ENCODE measurements at regions not wholly inside any gene's neighbourhood (a gene's known extent, or its start where the extent isn't known, plus 50 kb on each side); places are given as distances from the start of the nearest gene placed in this dataset.

DNA sequence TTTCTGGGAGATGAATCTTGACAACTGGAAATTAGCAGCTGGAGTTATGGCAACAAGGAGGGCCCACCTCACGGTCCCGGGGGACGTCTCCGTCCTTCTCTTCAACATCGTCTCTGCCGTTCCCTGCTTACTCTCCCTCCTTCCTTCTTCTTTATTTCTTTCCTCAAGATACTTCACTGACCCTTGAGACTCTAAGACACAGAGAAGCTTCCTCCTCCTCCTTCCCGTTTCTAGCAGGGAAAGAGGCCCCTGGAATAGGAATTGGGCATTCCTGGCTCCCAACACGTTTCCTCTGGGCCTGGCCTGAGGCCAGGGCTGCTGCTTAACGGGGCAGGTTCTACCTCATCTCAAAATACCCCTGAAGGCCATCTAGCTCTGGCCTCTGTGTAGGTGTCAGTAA, 189.9 kb upstream of the GMDS start:
- no peak overlapping the region for H3K4me3 ChIP-seq (ENCODE audit: low read depth, low read length)
- no peak for DNase-seq (ENCODE audit: low read depth, low spot score)
- in situ Hi-C loops (cut with HindIII; ENCODE audit: low sequenced_read_pairs), result no loop called here
- TF ChIP-seq CTCF (IDR thresholded peaks at IDR 0.05; ENCODE audit: low read depth, low read length), result no peak

DNA sequence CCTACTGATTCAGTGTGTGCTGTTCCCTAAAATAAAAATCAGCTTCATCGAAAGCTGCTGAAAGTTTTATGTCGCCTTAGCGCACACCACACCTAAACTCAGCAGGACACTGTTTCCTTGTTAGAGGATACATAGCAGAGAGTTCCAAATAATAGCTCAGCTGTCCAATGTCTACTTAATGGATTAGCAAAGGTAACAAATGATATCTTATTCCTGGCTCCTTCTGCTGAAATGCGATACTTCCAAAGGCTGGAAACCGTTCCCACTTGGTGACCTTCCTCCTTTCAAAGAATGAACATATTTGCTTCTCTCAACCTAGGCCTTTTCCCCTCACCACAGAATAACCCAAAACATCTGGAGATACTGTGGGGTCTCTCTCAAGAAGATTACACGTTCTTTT, 189.5 kb upstream of the GMDS start:
- in situ Hi-C loops (cut with HindIII; ENCODE audit: low sequenced_read_pairs), result no loop called here
- H3K4me3 ChIP-seq (ENCODE audit: low read depth, low read length), result no peak overlapping the region
- TF ChIP-seq CTCF (IDR thresholded peaks at IDR 0.05; ENCODE audit: low read depth, low read length), result no peak
- no peak for DNase-seq (ENCODE audit: low read depth, low spot score)

GRCh38 chr6:2434116-2434515, 188.7 kb upstream of the GMDS start:
- in situ Hi-C loops (cut with HindIII; ENCODE audit: low sequenced_read_pairs), result no loop called here
- TF ChIP-seq CTCF (IDR thresholded peaks at IDR 0.05; ENCODE audit: low read depth, low read length), result no peak

DNA sequence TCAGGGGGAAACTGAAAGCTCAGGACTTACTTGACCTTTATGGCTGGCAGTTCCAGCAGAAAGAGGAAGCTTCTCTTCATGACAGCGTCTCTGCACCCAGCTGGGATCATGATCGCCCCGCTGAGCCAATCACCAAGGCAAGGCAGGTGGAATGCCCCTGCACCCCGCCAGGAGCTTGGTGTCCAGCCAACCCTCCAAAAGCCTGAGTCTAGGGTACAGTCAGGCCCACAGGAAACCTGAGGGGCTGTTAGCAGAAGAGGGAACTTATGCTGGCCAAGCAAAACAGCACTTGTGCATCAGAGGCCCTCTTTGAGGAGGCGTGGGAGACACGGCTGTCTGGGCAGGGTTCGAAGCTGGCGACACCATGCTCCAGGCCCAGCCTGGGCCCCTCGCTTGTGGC, 188.3 kb upstream of the GMDS start:
- TF ChIP-seq CTCF (IDR thresholded peaks at IDR 0.05; ENCODE audit: low read depth, low read length), result no peak
- DNase-seq (ENCODE audit: low read depth, low spot score), result no peak
- in situ Hi-C loops (cut with HindIII; ENCODE audit: low sequenced_read_pairs), result no loop called here
- H3K4me3 ChIP-seq (ENCODE audit: low read depth, low read length), result no peak overlapping the region

More at GRCh38 chr6:2434116-2434515, 188.7 kb upstream of the GMDS start:
- H3K4me3 ChIP-seq (ENCODE audit: low read depth, low read length), result no peak overlapping the region
- no peak for DNase-seq (ENCODE audit: low read depth, low spot score)

- H3K4me3 ChIP-seq (ENCODE audit: low read depth, low read length), result no peak overlapping the region
- TF ChIP-seq CTCF (IDR thresholded peaks at IDR 0.05; ENCODE audit: low read depth, low read length), result no peak
- DNase-seq (ENCODE audit: low read depth, low spot score), result no peak
- in situ Hi-C loops (cut with HindIII; ENCODE audit: low sequenced_read_pairs), result no loop called here
Observed at GRCh38 chr6:2433266-2433665, 187.9 kb upstream of the GMDS start.

DNA sequence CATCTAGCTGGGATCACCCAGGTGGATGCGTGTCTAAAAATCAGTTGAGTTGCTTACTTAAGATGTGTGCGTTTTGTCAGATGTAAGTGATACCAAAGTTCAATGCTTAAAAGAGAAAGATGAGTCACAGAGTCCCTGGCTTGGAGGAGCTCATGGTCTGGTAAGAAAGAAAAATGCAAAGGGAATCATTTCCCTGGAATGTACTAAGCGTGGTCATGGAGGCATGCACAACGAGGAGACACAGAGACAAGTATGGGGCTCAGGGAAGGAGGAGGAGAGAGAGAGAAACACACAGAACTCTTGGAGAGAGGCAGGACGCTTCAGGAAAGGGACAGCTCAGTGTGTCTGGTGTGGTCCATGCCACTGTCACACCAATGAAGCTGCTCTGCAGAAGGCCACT, 186.9 kb upstream of the GMDS start:
- DNase-seq (ENCODE audit: low read depth, low spot score), result peak; percentile 93
- TF ChIP-seq CTCF (IDR thresholded peaks at IDR 0.05; ENCODE audit: low read depth, low read length), result no peak
- in situ Hi-C loops (cut with HindIII; ENCODE audit: low sequenced_read_pairs), result no loop called here
- H3K4me3 ChIP-seq (ENCODE audit: low read depth, low read length), result no peak overlapping the region

DNA sequence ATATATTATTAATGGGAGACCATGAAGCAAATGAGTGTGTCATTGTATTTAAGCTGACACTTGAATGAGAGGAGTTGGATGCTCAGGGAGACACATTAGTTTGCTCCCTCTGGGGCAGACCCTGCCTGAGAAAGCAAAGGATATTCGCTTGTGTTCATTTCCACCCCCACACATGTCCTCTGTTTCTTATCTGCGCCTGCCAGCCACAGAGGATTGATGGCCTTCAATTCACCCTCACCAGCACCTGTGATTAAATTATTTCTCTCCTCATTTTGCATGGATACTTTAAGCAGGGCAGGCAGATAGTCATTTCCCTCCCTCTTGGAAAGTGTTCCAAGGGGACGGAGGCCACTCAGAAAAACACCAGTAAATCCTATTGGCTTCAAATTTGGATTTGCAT, 185.2 kb upstream of the GMDS start:
- no peak overlapping the region for H3K4me3 ChIP-seq (ENCODE audit: low read depth, low read length)
- DNase-seq (ENCODE audit: low read depth, low spot score), result no peak
- in situ Hi-C loops (cut with HindIII; ENCODE audit: low sequenced_read_pairs), result no loop called here
- no peak for TF ChIP-seq CTCF (IDR thresholded peaks at IDR 0.05; ENCODE audit: low read depth, low read length)
